GM19324 (cell line): ENCODE measurements at regions not wholly inside any gene's neighbourhood (a gene's known extent, or its start where the extent isn't known, plus 50 kb on each side); places are given as distances from the start of the nearest gene placed in this dataset.

Source experiments
- ATAC-seq: cut with Tn5 transposase; IDR thresholded peaks from one replicate; pipeline ENCODE4 v1.9.1; 2021; ENCODE audit warnings: mild to moderate bottlenecking, moderate library complexity; ENCODE audit not compliant: unreplicated experiment, low FRiP score

- no peak for ATAC-seq
Measured at GRCh38 chr6:14697427-14697826, 548.4 kb upstream of the JARID2 start.

- no peak for ATAC-seq
Measured at GRCh38 chr6:14699803-14700601, 545.9 kb upstream of the JARID2 start.

- no peak for ATAC-seq
Measured at GRCh38 chr6:14701946-14702345, 543.9 kb upstream of the JARID2 start.

GRCh38 chr6:14702678-14703077 lies 543.2 kb upstream of the JARID2 start:
- no peak for ATAC-seq

- ATAC-seq, result no peak
Measured at GRCh38 chr6:14703586-14703985, 542.3 kb upstream of the JARID2 start.

GRCh38 chr6:14704383-14705271 lies 541.2 kb upstream of the JARID2 start:
- ATAC-seq, result no peak

GRCh38 chr6:14705841-14706377 lies 540.0 kb upstream of the JARID2 start:
- ATAC-seq, result no peak

GRCh38 chr6:14706378-14706929 lies 539.4 kb upstream of the JARID2 start:
- no peak for ATAC-seq

- ATAC-seq, result no peak
Measured at GRCh38 chr6:14707276-14707675, 538.6 kb upstream of the JARID2 start.

- no peak for ATAC-seq
Measured at GRCh38 chr6:14707971-14708465, 537.9 kb upstream of the JARID2 start.

- no peak for ATAC-seq
Measured at GRCh38 chr6:14709066-14709670, 536.7 kb upstream of the JARID2 start.

GRCh38 chr6:14709900-14710299 lies 536.0 kb upstream of the JARID2 start:
- no peak for ATAC-seq

- ATAC-seq, result no peak
Measured at GRCh38 chr6:14710421-14710820, 535.4 kb upstream of the JARID2 start.

- ATAC-seq, result no peak
Measured at GRCh38 chr6:14711056-14711703, 534.7 kb upstream of the JARID2 start.

GRCh38 chr6:14711704-14712379 lies 534.0 kb upstream of the JARID2 start:
- no peak for ATAC-seq

GRCh38 chr6:14713008-14713960 lies 532.6 kb upstream of the JARID2 start:
- no peak for ATAC-seq

- ATAC-seq, result no peak
Measured at GRCh38 chr6:14713966-14714631, 531.8 kb upstream of the JARID2 start.

- ATAC-seq, result no peak
Measured at GRCh38 chr6:14715076-14715475, 530.8 kb upstream of the JARID2 start.
